B cell (primary cell): ENCODE measurements at regions not wholly inside any gene's neighbourhood (a gene's known extent, or its start where the extent isn't known, plus 50 kb on each side); places are given as distances from the start of the nearest gene placed in this dataset.

Experiments used
- ATAC-seq: fragments of 200-7000 bp; cut with Tn5 transposase; one replicate; pipeline ENCODE4 v1.10.0; 2021; ENCODE audit warnings: low read depth, mild to moderate bottlenecking, moderate number of reproducible peaks, moderate library complexity
- CTCF ChIA-PET: fragments of 350-600 bp; sonication (Branson Sonifier 250); formaldehyde crosslinking; loops from one replicate; lab custom pipeline; 2021; ENCODE audit warnings: antibody characterized with exemption, inconsistent platforms; lab: Charles Lee
- POLR2A ChIA-PET: fragments of 350-600 bp; sonication (Branson Sonifier 250); formaldehyde crosslinking; loops from one replicate; lab custom pipeline; 2021; ENCODE audit warnings: antibody characterized with exemption; lab: Charles Lee
- DNase-seq: peaks from one replicate; pipeline ENCODE4 v3.0.0; 2013
- H2AFZ ChIP-seq: 2 replicates; pipeline ENCODE4 v1.6.1; 2012; ENCODE audit warnings: mild to moderate bottlenecking, low read depth, low read length; ENCODE audit not compliant: insufficient read depth, poor library complexity, severe bottlenecking
- H3K27ac ChIP-seq, 2 donors: 1 replicate in 1 of 2; 2 replicates in 1 of 2; pipeline ENCODE4 v1.5.1; 2012 to 2013; ENCODE audit warnings: low read length in 2 of 2, mild to moderate bottlenecking in 2 of 2, moderate library complexity in 1 of 2
- H3K27me3 ChIP-seq, 4 experiments: fragments of 200-600 bp in 1 of 4; sonication (generic) in 1 of 4; replicated peaks in 1 of 4; 1 replicate in 2 of 4; 2 replicates in 2 of 4; pipeline versions ENCODE4 v1.6.1 to v1.7.0; 2013 to 2016; ENCODE audit warnings: low read length in 3 of 4, mild to moderate bottlenecking in 2 of 4, mixed read lengths in 1 of 4, moderate library complexity in 1 of 4; ENCODE audit not compliant: insufficient read depth in 4 of 4, control insufficient read depth in 3 of 4; ENCODE audit errors: control extremely low read depth in 1 of 4
- H3K36me3 ChIP-seq, 2 experiments: replicated peaks in 1 of 2; 1 replicate in 1 of 2; 2 replicates in 1 of 2; pipeline versions ENCODE4 v1.6.1 to v1.7.1; 2013; ENCODE audit warnings: low read length in 1 of 2; ENCODE audit not compliant: insufficient read depth in 2 of 2, control insufficient read depth in 1 of 2; ENCODE audit errors: control extremely low read depth in 1 of 2, extremely low read depth in 1 of 2
- H3K4me1 ChIP-seq, 2 donors: fragments of 200-600 bp in 1 of 2; sonication (generic) in 1 of 2; 1 replicate in 1 of 2; 2 replicates in 1 of 2; pipeline versions ENCODE4 v1.5.1 to v1.6.1; 2013 to 2017; ENCODE audit warnings: low read length in 2 of 2; ENCODE audit not compliant: control insufficient read depth in 2 of 2, insufficient read depth in 2 of 2
- H3K4me2 ChIP-seq: replicated peaks from 2 replicates; pipeline ENCODE3; 2012; ENCODE audit warnings: mild to moderate bottlenecking, low read depth, low read length; ENCODE audit not compliant: poor library complexity, severe bottlenecking
- H3K4me3 ChIP-seq, 5 experiments: fragments of 200-600 bp in 1 of 5; sonication (generic) in 1 of 5; 1 replicate in 3 of 5; 2 replicates in 2 of 5; pipeline versions ENCODE4 v1.5.1 to v1.7.0; 2011 to 2016; ENCODE audit warnings: low read length in 4 of 5, mild to moderate bottlenecking in 4 of 5, low read depth in 2 of 5, control low read depth in 1 of 5, moderate library complexity in 1 of 5; ENCODE audit not compliant: insufficient read depth in 1 of 5; ENCODE audit errors: control extremely low read depth in 1 of 5, extremely low read depth in 1 of 5
- H3K79me2 ChIP-seq: fragments of 200-600 bp; sonication (generic); one replicate; pipeline ENCODE4 v1.6.0; 2016; ENCODE audit warnings: low read length; ENCODE audit not compliant: control insufficient read depth, insufficient read depth
- H3K9ac ChIP-seq: fragments of 200-600 bp; sonication (generic); 2 replicates; pipeline ENCODE4 v1.6.1; 2017; ENCODE audit warnings: mild to moderate bottlenecking, low read length, moderate library complexity
- H3K9me3 ChIP-seq, 3 donors: one replicate each; pipeline versions ENCODE4 v1.6.1 to v1.7.1; 2013; ENCODE audit warnings: low read length in 2 of 3; ENCODE audit not compliant: control insufficient read depth in 2 of 3, insufficient read depth in 1 of 3; ENCODE audit errors: control extremely low read depth in 1 of 3
- H4K20me1 ChIP-seq: 2 replicates; pipeline ENCODE4 v1.6.0; 2012; ENCODE audit warnings: mild to moderate bottlenecking, low read length; ENCODE audit not compliant: insufficient read depth, control insufficient read depth, poor library complexity, severe bottlenecking
- H3K27ac Mint-ChIP-seq: one replicate; pipeline ENCODE4 v1.8.0; 2021; ENCODE audit warnings: mixed read lengths
- H3K27me3 Mint-ChIP-seq: one replicate; pipeline ENCODE4 v1.8.0; 2021; ENCODE audit warnings: mixed read lengths
- H3K4me1 Mint-ChIP-seq: one replicate; pipeline ENCODE4 v1.8.0; 2021; ENCODE audit warnings: mixed read lengths
- H3K4me3 Mint-ChIP-seq: one replicate; pipeline ENCODE4 v1.8.0; 2021; ENCODE audit warnings: mixed read lengths
- H3K9me3 Mint-ChIP-seq: one replicate; pipeline ENCODE4 v1.8.0; 2022; ENCODE audit warnings: mixed read lengths; ENCODE audit not compliant: insufficient read depth
- EZH2 ChIP-seq: IDR thresholded peaks from 2 replicates; pipeline ENCODE4 v1.6.1; 2012; ENCODE audit warnings: borderline replicate concordance, low read depth, mild to moderate bottlenecking, moderate library complexity, low read length; ENCODE audit not compliant: insufficient read depth, poor library complexity, severe bottlenecking
- WGBS: methylation state at CpG from one replicate; pipeline ENCODE4 v1.1.5; 2013; ENCODE audit warnings: missing lambda C conversion rate; ENCODE audit not compliant: insufficient coverage; 5-methylcytosine and 5-hydroxymethylcytosine counted together
- intact Hi-C: fragments of 100-400 bp; cut with micrococcal nuclease; formaldehyde crosslinking; loops from one replicate; pipeline ENCODE4 v1.10.0; 2022
- TF ChIP-seq, protein P1 (sequence below): fragments of 200-600 bp; IDR thresholded peaks from one replicate; pipeline ENCODE4 v1.8.0; 2022; ENCODE audit warnings: antibody characterized with exemption, mild to moderate bottlenecking

DNA sequence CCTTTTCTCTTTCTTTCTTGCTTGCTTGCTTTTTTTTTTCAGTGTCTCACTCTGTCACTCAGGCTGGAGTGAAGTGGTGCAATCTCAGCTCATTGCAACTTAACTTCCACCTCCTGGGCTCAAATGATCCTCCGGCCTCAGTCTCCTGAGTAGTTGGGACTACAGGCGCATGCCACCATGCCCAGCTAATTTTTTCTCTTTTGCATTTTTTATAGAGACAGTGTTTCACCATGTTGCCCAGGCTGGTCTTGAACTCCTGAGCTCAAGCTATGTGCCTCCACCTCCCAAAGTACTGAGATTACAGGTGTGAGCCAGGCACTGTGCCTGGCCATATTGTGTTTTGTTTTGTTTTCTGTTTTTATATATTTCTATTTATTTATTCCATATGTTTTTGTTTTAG lies 461.0 kb downstream of the ADAMTS20 start:
- H3K27ac ChIP-seq: no peak overlapping the region
- H3K9me3 ChIP-seq: no peaks in the 10 kb centered on the region
- Mint-ChIP-seq H3K9me3 (peaks cover 3% of the 10 kb centered on the region), H3K27me3 (no peaks in the 10 kb centered on the region), H3K4me1 (no peaks in the 10 kb centered on the region), H3K4me3 (no peak overlapping the region), H3K27ac (no peak overlapping the region)
- DNase-seq: no peak
- no peak overlapping the region for H3K4me3 ChIP-seq
- no peaks in the 10 kb centered on the region for H3K36me3 ChIP-seq
- intact Hi-C loops: no loop called here
- CTCF ChIA-PET: no interaction called here
- H3K4me1 ChIP-seq: no peaks in the 10 kb centered on the region
- POLR2A ChIA-PET: no interaction called here
- no peak for TF ChIP-seq EZH2
- TF ChIP-seq, protein P1, sequence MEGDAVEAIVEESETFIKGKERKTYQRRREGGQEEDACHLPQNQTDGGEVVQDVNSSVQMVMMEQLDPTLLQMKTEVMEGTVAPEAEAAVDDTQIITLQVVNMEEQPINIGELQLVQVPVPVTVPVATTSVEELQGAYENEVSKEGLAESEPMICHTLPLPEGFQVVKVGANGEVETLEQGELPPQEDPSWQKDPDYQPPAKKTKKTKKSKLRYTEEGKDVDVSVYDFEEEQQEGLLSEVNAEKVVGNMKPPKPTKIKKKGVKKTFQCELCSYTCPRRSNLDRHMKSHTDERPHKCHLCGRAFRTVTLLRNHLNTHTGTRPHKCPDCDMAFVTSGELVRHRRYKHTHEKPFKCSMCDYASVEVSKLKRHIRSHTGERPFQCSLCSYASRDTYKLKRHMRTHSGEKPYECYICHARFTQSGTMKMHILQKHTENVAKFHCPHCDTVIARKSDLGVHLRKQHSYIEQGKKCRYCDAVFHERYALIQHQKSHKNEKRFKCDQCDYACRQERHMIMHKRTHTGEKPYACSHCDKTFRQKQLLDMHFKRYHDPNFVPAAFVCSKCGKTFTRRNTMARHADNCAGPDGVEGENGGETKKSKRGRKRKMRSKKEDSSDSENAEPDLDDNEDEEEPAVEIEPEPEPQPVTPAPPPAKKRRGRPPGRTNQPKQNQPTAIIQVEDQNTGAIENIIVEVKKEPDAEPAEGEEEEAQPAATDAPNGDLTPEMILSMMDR: no peak
- no peaks in the 10 kb centered on the region for H3K79me2 ChIP-seq
- no peak for ATAC-seq
- no peak overlapping the region for H3K4me2 ChIP-seq
- H3K27me3 ChIP-seq: no peaks in the 10 kb centered on the region
- no peak overlapping the region for H2AFZ ChIP-seq
- WGBS: 100% methylated on average over 2 of the region's 2 CpGs
- no peaks in the 10 kb centered on the region for H4K20me1 ChIP-seq
- H3K9ac ChIP-seq: no peak overlapping the region

GRCh38 chr12:43087195-43088091 lies 464.6 kb downstream of the ADAMTS20 start:
- Histone ChIP-seq H3K4me2 (no peak overlapping the region), H2AFZ (no peak overlapping the region), H3K27me3 (no peaks in the 10 kb centered on the region), H4K20me1 (no peaks in the 10 kb centered on the region), H3K36me3 (no peaks in the 10 kb centered on the region), H3K9me3 (peaks cover 0 to 8% (median 6%) of the 10 kb centered on the region in 3 donors), H3K27ac (no peak overlapping the region), H3K79me2 (no peaks in the 10 kb centered on the region), H3K4me1 (no peaks in the 10 kb centered on the region), H3K4me3 (no peak overlapping the region), H3K9ac (no peak overlapping the region)
- no peak for DNase-seq
- intact Hi-C loops: no loop called here
- Mint-ChIP-seq H3K27me3 (no peaks in the 10 kb centered on the region), H3K9me3 (peaks cover 14% of the 10 kb centered on the region), H3K4me3 (no peak overlapping the region), H3K27ac (no peak overlapping the region), H3K4me1 (no peaks in the 10 kb centered on the region)
- CTCF ChIA-PET: no interaction called here
- WGBS: 100% methylated on average over 1 of the region's 3 CpGs
- no peak for TF ChIP-seq EZH2
- TF ChIP-seq, protein P1: no peak
- no peak for ATAC-seq
- POLR2A ChIA-PET: no interaction called here
